ENCODE measurements at regions not wholly inside any gene's neighbourhood (a gene's known extent, or its start where the extent isn't known, plus 50 kb on each side); places are given as distances from the start of the nearest gene placed in this dataset.
A peak's percentile ranks its signal among the peaks of the same experiment; 100 is the strongest.

DNA sequence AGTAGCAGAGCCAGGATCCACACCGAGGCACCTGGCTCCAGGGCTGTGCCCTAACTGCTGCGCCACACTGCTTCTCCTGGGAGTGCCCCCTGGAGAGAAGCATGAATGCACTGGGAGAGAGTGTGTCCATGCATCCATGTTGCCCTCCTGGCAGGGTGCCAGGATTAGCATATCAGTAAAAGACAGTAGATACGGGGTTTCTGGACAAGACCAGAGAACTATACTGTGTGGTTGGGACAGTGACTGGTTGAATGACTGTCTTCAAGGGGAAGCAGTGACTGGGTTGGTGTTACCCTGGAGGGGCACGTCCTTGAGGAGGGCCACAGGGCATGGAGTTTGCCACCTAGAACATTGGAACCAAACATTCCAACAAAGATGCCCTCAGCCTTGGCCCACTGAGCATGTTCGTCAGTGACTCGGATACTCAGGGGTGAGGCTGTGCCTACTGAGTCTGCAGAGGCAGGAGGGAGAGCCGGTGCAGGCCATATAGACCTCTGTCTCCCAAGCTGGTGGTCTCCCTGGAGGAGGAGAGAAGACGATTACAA lies 288.8 kb downstream of the CDC5L start:
- H3K27ac Mint-ChIP-seq = no peak overlapping the region
- no peak overlapping the region for H2BK12ac ChIP-seq (ENCODE audit: insufficient read length, low read depth, low read length)
- no peak overlapping the region for H3K18ac ChIP-seq (ENCODE audit: insufficient read length, low read depth, low read length)
- no peak overlapping the region for H2AFZ ChIP-seq (ENCODE audit: low read length)
- TF ChIP-seq, protein P1, sequence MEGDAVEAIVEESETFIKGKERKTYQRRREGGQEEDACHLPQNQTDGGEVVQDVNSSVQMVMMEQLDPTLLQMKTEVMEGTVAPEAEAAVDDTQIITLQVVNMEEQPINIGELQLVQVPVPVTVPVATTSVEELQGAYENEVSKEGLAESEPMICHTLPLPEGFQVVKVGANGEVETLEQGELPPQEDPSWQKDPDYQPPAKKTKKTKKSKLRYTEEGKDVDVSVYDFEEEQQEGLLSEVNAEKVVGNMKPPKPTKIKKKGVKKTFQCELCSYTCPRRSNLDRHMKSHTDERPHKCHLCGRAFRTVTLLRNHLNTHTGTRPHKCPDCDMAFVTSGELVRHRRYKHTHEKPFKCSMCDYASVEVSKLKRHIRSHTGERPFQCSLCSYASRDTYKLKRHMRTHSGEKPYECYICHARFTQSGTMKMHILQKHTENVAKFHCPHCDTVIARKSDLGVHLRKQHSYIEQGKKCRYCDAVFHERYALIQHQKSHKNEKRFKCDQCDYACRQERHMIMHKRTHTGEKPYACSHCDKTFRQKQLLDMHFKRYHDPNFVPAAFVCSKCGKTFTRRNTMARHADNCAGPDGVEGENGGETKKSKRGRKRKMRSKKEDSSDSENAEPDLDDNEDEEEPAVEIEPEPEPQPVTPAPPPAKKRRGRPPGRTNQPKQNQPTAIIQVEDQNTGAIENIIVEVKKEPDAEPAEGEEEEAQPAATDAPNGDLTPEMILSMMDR (conservative IDR thresholded peaks at IDR 0.05) = no peak
- H3K36me3 Mint-ChIP-seq (ENCODE audit: insufficient read depth in 1 of 3, low read depth in 3 of 3) = no peaks in the 10 kb centered on the region; a peak in 1 of 7 replicates
- no peaks in the 10 kb centered on the region; a peak in 1 of 5 replicates for H3K9me3 Mint-ChIP-seq
- WGBS (ENCODE audit: extremely low coverage, insufficient read length, low lambda C conversion rate) = no CpG with 5 or more reads among the region's 8 CpGs
- no peak overlapping the region for H3K23ac ChIP-seq (ENCODE audit: insufficient read length, low read depth, low read length)
- no peaks in the 10 kb centered on the region for H3K79me1 ChIP-seq (ENCODE audit: insufficient read depth, low read depth, low read length, poor library complexity, severe bottlenecking)
- peaks cover 30 to 33% of the 10 kb centered on the region in 2 experiments for H3K4me1 Mint-ChIP-seq
- H4K20me1 ChIP-seq (ENCODE audit: control insufficient read depth, insufficient read depth, insufficient read length) = no peaks in the 10 kb centered on the region
- H3K4me1 ChIP-seq (ENCODE audit: insufficient read depth, low read length) = peaks cover 4% of the 10 kb centered on the region; the same call in 1 of the 2 replicates
- no peak overlapping the region for H4K8ac ChIP-seq (replicated peaks; ENCODE audit: insufficient read length, low read depth, low read length)
- H3K9ac ChIP-seq (ENCODE audit: extremely low read depth, insufficient read length, low read length) = no peak overlapping the region
- H2BK5ac ChIP-seq (ENCODE audit: insufficient read length, low read length) = no peak overlapping the region
- H3K23me2 ChIP-seq (ENCODE audit: insufficient read length, low read depth, low read length, poor library complexity, severe bottlenecking) = no peaks in the 10 kb centered on the region
- no peaks in the 10 kb centered on the region for H3K9me3 ChIP-seq (ENCODE audit: control insufficient read depth, low read depth, low read length)
- no peak overlapping the region for H3K27ac ChIP-seq (ENCODE audit: insufficient read length, low read depth, low read length)
- no peak overlapping the region for H4K91ac ChIP-seq (ENCODE audit: insufficient read length, low read depth, low read length)
- no peak overlapping the region for H3K4ac ChIP-seq (ENCODE audit: low read depth, low read length)
- no peak overlapping the region for H2BK15ac ChIP-seq (ENCODE audit: low read depth, low read length)
- H3K4me3 Mint-ChIP-seq = no peak overlapping the region
- H3K4me2 ChIP-seq (ENCODE audit: insufficient read depth, insufficient read length, low read length) = no peak overlapping the region
- no peak overlapping the region for H2BK120ac ChIP-seq (ENCODE audit: low read depth, low read length, poor library complexity, severe bottlenecking)
- no peak overlapping the region for H2BK20ac ChIP-seq (ENCODE audit: low read depth, low read length, poor library complexity, severe bottlenecking)
- H4K5ac ChIP-seq (ENCODE audit: insufficient read length, low read depth, low read length) = no peak overlapping the region
- H3K56ac ChIP-seq (ENCODE audit: insufficient read length, low read depth, low read length) = no peak overlapping the region
- no peaks in the 10 kb centered on the region for H3K79me2 ChIP-seq (ENCODE audit: insufficient read depth, low read length)
- no peaks in the 10 kb centered on the region; the same call in 1 of the 2 replicates for H3K27me3 Mint-ChIP-seq (ENCODE audit: low read depth)
- no peak overlapping the region for H3K14ac ChIP-seq (ENCODE audit: insufficient read depth, low read length)
- no peak overlapping the region for H2AK5ac ChIP-seq (ENCODE audit: insufficient read length, low read length)
- peak; percentile 11 for DNase-seq
- no peak overlapping the region for H3T11ph ChIP-seq (ENCODE audit: low read length)
- no peaks in the 10 kb centered on the region for H3K27me3 ChIP-seq (ENCODE audit: insufficient read depth, low read length)

All from H9 (cell line).